ENCODE measurements at regions not wholly inside any gene's neighbourhood (a gene's known extent, or its start where the extent isn't known, plus 50 kb on each side); places are given as distances from the start of the nearest gene placed in this dataset.
A peak's percentile ranks its signal among the peaks of the same experiment; 100 is the strongest.

DNA sequence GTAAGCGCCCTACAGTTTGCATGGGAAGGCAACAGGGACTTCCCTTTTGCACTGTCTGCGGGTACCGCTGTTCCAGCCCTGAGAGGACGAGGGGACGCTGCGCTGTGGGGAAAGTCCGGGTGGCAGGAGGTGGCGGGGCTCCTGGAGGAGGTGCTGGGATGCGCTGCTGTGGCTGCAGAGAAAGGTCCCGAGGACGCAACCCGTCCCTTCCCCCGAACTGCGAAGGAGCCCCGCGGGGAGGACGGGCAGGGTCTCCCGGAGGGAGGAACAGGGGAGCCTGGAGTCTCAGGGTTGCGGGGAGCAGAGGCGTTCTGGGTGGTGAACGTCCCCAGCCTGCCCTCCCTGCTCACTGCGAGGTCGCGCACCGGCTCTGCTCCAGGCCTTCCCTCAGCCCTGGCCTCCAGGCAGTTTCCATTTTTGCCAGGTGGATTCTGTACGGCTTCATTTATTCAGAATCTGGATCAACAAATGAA, 91.6 kb downstream of the CXCL12 start:
- H4K8ac ChIP-seq (ENCODE audit: extremely low read depth, insufficient read depth, low read length) = no peak overlapping the region
- no peak overlapping the region for H3K56ac ChIP-seq (replicated peaks; ENCODE audit: insufficient read length, low read depth, low read length)
- peak overlapping the region; percentile 35 to 61 (median 40); a peak in 6 of 8 replicates for H3K4me3 ChIP-seq (ENCODE audit: extremely low read depth in 1 of 4, insufficient read depth in 2 of 4, low read depth in 3 of 4, low read length in 4 of 4)
- H2BK20ac ChIP-seq (ENCODE audit: low read length) = peak overlapping the region; percentile 75; the same call in 1 of the 2 replicates
- H4K20me1 ChIP-seq (replicated peaks in 1 of 2; ENCODE audit: control insufficient read depth in 1 of 2, insufficient read depth in 2 of 2, low read length in 2 of 2) = no peaks in the 10 kb centered on the region
- H3K27ac ChIP-seq (ENCODE audit: low read depth, low read length) = no peak overlapping the region
- peak overlapping the region; percentile 80 to 86 for H3K4me2 ChIP-seq (ENCODE audit: insufficient read depth in 1 of 2, low read depth in 2 of 2, low read length in 2 of 2)
- H2BK120ac ChIP-seq (replicated peaks; ENCODE audit: low read depth, low read length) = peak overlapping the region; percentile 55
- no peak for FAIRE-seq
- H3K9me3 ChIP-seq (ENCODE audit: insufficient read depth in 2 of 2, low read depth in 1 of 2, low read length in 1 of 2) = no peaks in the 10 kb centered on the region
- H3K18ac ChIP-seq (ENCODE audit: extremely low read depth, low read length) = peak overlapping the region; percentile 85
- no peak overlapping the region for H4K91ac ChIP-seq (replicated peaks; ENCODE audit: insufficient read length, low read length)
- H3K23me2 ChIP-seq (ENCODE audit: low read depth, low read length) = peaks cover 11% of the 10 kb centered on the region
- POLR2A ChIA-PET (ENCODE audit: partially characterized antibody) = interaction anchor here (0.7 kb wide), 1 partner anchor 89 kb away, joined by 3 read pairs; no protein-coding TSS in a partner anchor
- 0 out of 2 replicates have a peak overlapping the region, but pooled peaks have one; percentile 7 for H2BK5ac ChIP-seq (ENCODE audit: low read depth, low read length)
- DNase-seq (ENCODE audit: low read depth in 1 of 2, low spot score in 2 of 2) = peak in 1 of 2 experiments; percentile 64
- no peaks in the 10 kb centered on the region for H3K36me3 ChIP-seq (ENCODE audit: control insufficient read depth in 2 of 4, insufficient read depth in 4 of 4, low read length in 3 of 4)
- peaks cover 0 to 15% (median 8%) of the 10 kb centered on the region in 4 experiments; a peak in 6 of 7 replicates for H3K27me3 ChIP-seq (replicated peaks in 1 of 4; ENCODE audit: control insufficient read depth in 3 of 4, extremely low read depth in 1 of 4, insufficient read depth in 3 of 4, low read length in 3 of 4)
- H2AFZ ChIP-seq (ENCODE audit: low read length) = peak overlapping the region; percentile 61; the same call in 1 of the 2 replicates
- 34% methylated on average over 19 of the region's 26 CpGs; no CpG with 5 or more reads in 1 of the 2 experiments for WGBS, 2 experiments (ENCODE audit: extremely low coverage in 1 of 2, insufficient coverage in 1 of 2, insufficient read length in 1 of 2, insufficient replicate concordance in 2 of 2, low coverage in 1 of 2, low lambda C conversion rate in 2 of 2, missing lambda C conversion rate in 1 of 2)
- no peak overlapping the region for H2AK5ac ChIP-seq (ENCODE audit: low read depth, low read length)
- no peak overlapping the region for H3K9ac ChIP-seq (replicated peaks in 1 of 4; ENCODE audit: extremely low read depth in 1 of 4, low read depth in 3 of 4, low read length in 3 of 4)
- H3K23ac ChIP-seq (ENCODE audit: insufficient read length) = no peak overlapping the region
- H2BK12ac ChIP-seq (ENCODE audit: low read depth, low read length) = peak overlapping the region; percentile 20; the same call in 1 of the 2 replicates
- H4K5ac ChIP-seq (ENCODE audit: insufficient read length, low read depth, low read length) = peak overlapping the region; percentile 81
- peaks cover 3% of the 10 kb centered on the region; the same call in 1 of the 2 replicates for H3K79me1 ChIP-seq (ENCODE audit: low read depth, low read length)
- CTCF ChIA-PET (ENCODE audit: partially characterized antibody) = interaction anchor here (0.6 to 1.8 kb wide), 4 partner anchors 10 to 844 kb away, joined by 3 to 4 read pairs (median 3); no protein-coding TSS in a partner anchor
- no peaks in the 10 kb centered on the region for H3K79me2 ChIP-seq (ENCODE audit: control insufficient read depth in 1 of 2, insufficient read depth in 2 of 2, low read length in 2 of 2)
- peak overlapping the region; percentile 73; the same call in 1 of the 2 replicates for H2BK15ac ChIP-seq (ENCODE audit: low read length)
- no peak for TF ChIP-seq TAF7 (optimal IDR thresholded peaks at IDR 0.05; ENCODE audit: borderline replicate concordance, low read depth, low read length)
- TF ChIP-seq GTF2F1 (IDR thresholded peaks at IDR 0.05; ENCODE audit: borderline replicate concordance, low read depth, low read length) = no peak
- TF ChIP-seq RNF2 (IDR thresholded peaks at IDR 0.05; ENCODE audit: borderline replicate concordance, low read depth, low read length, missing control alignments, poor library complexity, severe bottlenecking) = no peak
- TF ChIP-seq KDM1A (IDR thresholded peaks at IDR 0.05; ENCODE audit: borderline replicate concordance, low read length) = no peak
- TF ChIP-seq EGR1 (IDR thresholded peaks at IDR 0.05; ENCODE audit: borderline replicate concordance, low read depth, low read length) = no peak
- TF ChIP-seq SP1 (IDR thresholded peaks at IDR 0.05; ENCODE audit: low read depth, low read length) = no peak
- TF ChIP-seq SUZ12 (IDR thresholded peaks at IDR 0.05; ENCODE audit: low read length) = peak; percentile 33; the same call in 1 of the 2 replicates
- peak; percentile 41 for TF ChIP-seq CTBP2 (IDR thresholded peaks at IDR 0.05; ENCODE audit: borderline replicate concordance, insufficient read depth, insufficient read length, low read length)
- TF ChIP-seq CEBPB (IDR thresholded peaks at IDR 0.05; ENCODE audit: low read depth, low read length) = no peak
- peak; percentile 49 for TF ChIP-seq KDM4A (IDR thresholded peaks at IDR 0.05; ENCODE audit: low read depth, low read length, severe bottlenecking)
- no peak overlapping the region for H3K14ac ChIP-seq (ENCODE audit: insufficient read length)
- peaks cover 2 to 20% (median 16%) of the 10 kb centered on the region in 4 experiments; a peak in 6 of 7 replicates for H3K4me1 ChIP-seq (replicated peaks in 1 of 4; ENCODE audit: control insufficient read depth in 3 of 4, insufficient read depth in 4 of 4, low read length in 3 of 4)
- no peak overlapping the region for H3K4ac ChIP-seq (replicated peaks; ENCODE audit: insufficient read length, low read depth, low read length)

Data from H1 (cell line).